SK-N-MC (cell line): ENCODE measurements at regions not wholly inside any gene's neighbourhood (a gene's known extent, or its start where the extent isn't known, plus 50 kb on each side); places are given as distances from the start of the nearest gene placed in this dataset.

ENCODE experiments used
- EZH2 ChIP-seq: fragments of 200-600 bp; sonication (generic); IDR thresholded peaks from one replicate; pipeline ENCODE4 v1.6.1; 2017; ENCODE audit warnings: antibody characterized with exemption
- FOXP2 ChIP-seq: optimal IDR thresholded peaks from 2 replicates; pipeline ENCODE3; 2011; ENCODE audit warnings: mild to moderate bottlenecking, moderate library complexity; ENCODE audit not compliant: insufficient read depth; ENCODE audit errors: extremely low read length, control extremely low read depth
- POLR2AphosphoS5 ChIP-seq: IDR thresholded peaks from 2 replicates; pipeline ENCODE4 v1.6.1; 2012; ENCODE audit warnings: mild to moderate bottlenecking, low read depth, low read length, borderline replicate concordance

- TF ChIP-seq EZH2 (no peak), POLR2AphosphoS5 (no peak), FOXP2 (no peak)
Measured at GRCh38 chr1:98211271-98211845, 290.5 kb upstream of the DPYD start.
